OCI-LY7 (cell line): ENCODE measurements at regions not wholly inside any gene's neighbourhood (a gene's known extent, or its start where the extent isn't known, plus 50 kb on each side); places are given as distances from the start of the nearest gene placed in this dataset.

Experiments used
- CTCF ChIP-seq: fragments of 200-600 bp; sonication (generic); conservative IDR thresholded peaks from 2 replicates; pipeline ENCODE4 v1.5.1; 2014; ENCODE audit warnings: mild to moderate bottlenecking, antibody characterized with exemption, low read length, moderate library complexity, mixed read lengths
- EZH2phosphoT487 ChIP-seq: fragments of 200-600 bp; sonication (generic); IDR thresholded peaks from 2 replicates; pipeline ENCODE4 v1.6.1; 2018; ENCODE audit warnings: low read depth, borderline replicate concordance, mild to moderate bottlenecking, mixed run types, antibody characterized with exemption, low read length, moderate library complexity, mixed read lengths

GRCh38 chr13:58876473-58876872 lies 1244.9 kb downstream of the PCDH17 start:
- TF ChIP-seq CTCF, result no peak
- TF ChIP-seq EZH2phosphoT487, result no peak
